GM23338 (cell line): ENCODE measurements at regions not wholly inside any gene's neighbourhood (a gene's known extent, or its start where the extent isn't known, plus 50 kb on each side); places are given as distances from the start of the nearest gene placed in this dataset.

Source experiments
- ATAC-seq: fragments of 200-7000 bp; cut with Tn5 transposase; 3 replicates; pipeline ENCODE4 v1.9.1; 2020
- DNase-seq: peaks from one replicate; pipeline ENCODE4 v3.0.0-alpha.2; 2015; ENCODE audit warnings: low spot score
- H2AFZ ChIP-seq: fragments of 200-600 bp; sonication (generic); 2 replicates; pipeline ENCODE4 v1.8.0; 2016; ENCODE audit warnings: antibody characterized with exemption, mild to moderate bottlenecking, moderate library complexity
- H3F3A ChIP-seq: fragments of 200-600 bp; sonication (generic); replicated peaks from 2 replicates; pipeline ENCODE4 v1.8.0; 2017; ENCODE audit warnings: antibody characterized with exemption, mixed run types, low read depth
- H3K27ac ChIP-seq: fragments of 200-600 bp; sonication (generic); 2 replicates; pipeline ENCODE4 v1.6.1; 2016; ENCODE audit warnings: low read depth
- H3K27me3 ChIP-seq: fragments of 200-600 bp; sonication (generic); 2 replicates; pipeline ENCODE4 v1.8.0; 2016; ENCODE audit warnings: mild to moderate bottlenecking, mixed run types, moderate library complexity; ENCODE audit not compliant: insufficient read depth
- H3K36me3 ChIP-seq: fragments of 200-600 bp; sonication (generic); 2 replicates; pipeline ENCODE4 v1.8.0; 2016; ENCODE audit warnings: mild to moderate bottlenecking; ENCODE audit not compliant: insufficient read depth
- H3K4me1 ChIP-seq: fragments of 200-600 bp; sonication (generic); 2 replicates; pipeline ENCODE4 v1.8.0; 2016; ENCODE audit warnings: mild to moderate bottlenecking, moderate library complexity; ENCODE audit not compliant: insufficient read depth
- H3K4me2 ChIP-seq: fragments of 200-600 bp; sonication (generic); 2 replicates; pipeline ENCODE4 v1.7.1; 2017; ENCODE audit warnings: mixed run types
- H3K4me3 ChIP-seq: fragments of 200-600 bp; sonication (generic); 2 replicates; pipeline ENCODE4 v1.6.1; 2016; ENCODE audit warnings: mixed run types
- H3K79me2 ChIP-seq: fragments of 200-600 bp; sonication (generic); replicated peaks from 2 replicates; pipeline ENCODE4 v1.8.0; 2017; ENCODE audit warnings: mild to moderate bottlenecking; ENCODE audit not compliant: insufficient read depth
- H3K9me2 ChIP-seq: fragments of 200-600 bp; sonication (generic); 2 replicates; pipeline ENCODE4 v1.8.0; 2017; ENCODE audit not compliant: insufficient read depth
- H4K20me1 ChIP-seq: fragments of 200-600 bp; sonication (generic); replicated peaks from 2 replicates; pipeline ENCODE4 v1.8.0; 2017; ENCODE audit warnings: mild to moderate bottlenecking; ENCODE audit not compliant: insufficient read depth
- H3K27ac Mint-ChIP-seq: 2 replicates; pipeline ENCODE4 v1.8.0; 2020; ENCODE audit warnings: inconsistent platforms, mild to moderate bottlenecking, moderate library complexity, mixed read lengths
- H3K27me3 Mint-ChIP-seq: 3 replicates; pipeline ENCODE4 v1.8.0; 2022; ENCODE audit warnings: low read depth, mild to moderate bottlenecking, moderate library complexity, mixed read lengths, inconsistent platforms; ENCODE audit not compliant: insufficient read depth, poor library complexity
- H3K36me3 Mint-ChIP-seq: 3 replicates; pipeline ENCODE4 v1.8.0; 2021; ENCODE audit warnings: low read depth, mild to moderate bottlenecking, inconsistent platforms, moderate library complexity, mixed read lengths
- H3K4me1 Mint-ChIP-seq: 3 replicates; pipeline ENCODE4 v1.8.0; 2020; ENCODE audit warnings: mild to moderate bottlenecking, inconsistent platforms, mixed read lengths
- H3K4me3 Mint-ChIP-seq: 3 replicates; pipeline ENCODE4 v1.8.0; 2021; ENCODE audit warnings: moderate library complexity, mild to moderate bottlenecking, inconsistent platforms, mixed read lengths
- H3K9me3 Mint-ChIP-seq: 3 replicates; pipeline ENCODE4 v1.8.0; 2020; ENCODE audit warnings: moderate library complexity, mild to moderate bottlenecking, inconsistent platforms, mixed read lengths
- CREB1 ChIP-seq: fragments of 250-450 bp; sonication (Bioruptor Pico); IDR thresholded peaks from 2 replicates; pipeline ENCODE4 v1.5.0; 2020; ENCODE audit warnings: low read depth, mild to moderate bottlenecking, moderate library complexity
- CTCF ChIP-seq, 2 experiments: fragments of 200-600 bp in 1 of 2; sonication (generic) in 1 of 2; conservative IDR thresholded peaks; 2 replicates each; pipeline versions ENCODE4 v1.5.1 to v1.6.1; 2016 to 2017; ENCODE audit warnings: antibody characterized with exemption in 2 of 2, low read depth in 2 of 2, mild to moderate bottlenecking in 2 of 2, moderate library complexity in 1 of 2
- ETS1 ChIP-seq: IDR thresholded peaks from 2 replicates; pipeline ENCODE4 v1.6.1; 2016; ENCODE audit warnings: antibody characterized with exemption
- EZH2 ChIP-seq: fragments of 200-600 bp; sonication (generic); IDR thresholded peaks from one replicate; pipeline ENCODE4 v1.8.0; 2017; ENCODE audit warnings: antibody characterized with exemption, mild to moderate bottlenecking, low read depth; ENCODE audit not compliant: unreplicated experiment
- EZH2phosphoT487 ChIP-seq: fragments of 200-600 bp; sonication (generic); IDR thresholded peaks from one replicate; pipeline ENCODE4 v1.8.1; 2018; ENCODE audit warnings: antibody characterized with exemption; ENCODE audit not compliant: unreplicated experiment
- JUNB ChIP-seq: IDR thresholded peaks from one replicate; pipeline ENCODE4 v1.6.1; 2016; ENCODE audit warnings: antibody characterized with exemption; ENCODE audit not compliant: unreplicated experiment
- NANOG ChIP-seq: IDR thresholded peaks from 2 replicates; pipeline ENCODE4 v1.6.1; 2016; ENCODE audit warnings: antibody characterized with exemption, borderline replicate concordance
- POLR2AphosphoS5 ChIP-seq: IDR thresholded peaks from 2 replicates; pipeline ENCODE4 v1.6.1; 2016; ENCODE audit warnings: antibody characterized with exemption, low read depth
- REST ChIP-seq: IDR thresholded peaks from one replicate; pipeline ENCODE4 v1.6.1; 2018; ENCODE audit warnings: antibody characterized with exemption; ENCODE audit not compliant: unreplicated experiment
- STAT1 ChIP-seq: IDR thresholded peaks from one replicate; pipeline ENCODE4 v1.6.1; 2016; ENCODE audit warnings: antibody characterized with exemption; ENCODE audit not compliant: unreplicated experiment
- ZNF114 ChIP-seq: fragments of 250-450 bp; sonication (Bioruptor Pico); IDR thresholded peaks from 2 replicates; pipeline ENCODE4 v1.5.0; 2020; ENCODE audit warnings: mild to moderate bottlenecking, moderate library complexity
- ZNF331 ChIP-seq: fragments of 250-450 bp; sonication (Bioruptor Pico); IDR thresholded peaks from 2 replicates; pipeline ENCODE4 v1.5.0; 2020; ENCODE audit warnings: low read depth, mild to moderate bottlenecking, moderate library complexity
- TF ChIP-seq, protein P1 (sequence below): fragments of 250-450 bp; sonication (Bioruptor Pico); IDR thresholded peaks from 2 replicates; pipeline ENCODE4 v1.5.0; 2020; ENCODE audit warnings: mild to moderate bottlenecking, moderate library complexity

DNA sequence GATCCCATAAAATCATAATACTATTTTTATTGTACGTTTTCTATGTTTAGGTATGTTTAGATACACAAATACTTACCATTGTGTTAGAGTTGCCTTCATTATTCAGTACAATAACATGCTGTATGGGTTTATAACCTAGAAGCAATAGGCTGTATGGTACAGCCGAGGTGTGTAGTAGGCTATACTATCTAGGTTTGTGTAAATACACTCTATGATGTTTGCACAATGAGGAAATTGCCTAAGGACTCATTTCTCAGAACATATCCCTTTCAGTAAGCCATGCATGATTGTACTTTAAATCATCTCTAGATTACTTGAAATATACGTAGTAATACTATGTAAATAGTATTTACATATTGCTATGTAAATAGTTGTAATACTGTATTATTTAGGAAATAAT lies 156.7 kb downstream of the CDCA7 start (continued):
- TF ChIP-seq, protein P1, sequence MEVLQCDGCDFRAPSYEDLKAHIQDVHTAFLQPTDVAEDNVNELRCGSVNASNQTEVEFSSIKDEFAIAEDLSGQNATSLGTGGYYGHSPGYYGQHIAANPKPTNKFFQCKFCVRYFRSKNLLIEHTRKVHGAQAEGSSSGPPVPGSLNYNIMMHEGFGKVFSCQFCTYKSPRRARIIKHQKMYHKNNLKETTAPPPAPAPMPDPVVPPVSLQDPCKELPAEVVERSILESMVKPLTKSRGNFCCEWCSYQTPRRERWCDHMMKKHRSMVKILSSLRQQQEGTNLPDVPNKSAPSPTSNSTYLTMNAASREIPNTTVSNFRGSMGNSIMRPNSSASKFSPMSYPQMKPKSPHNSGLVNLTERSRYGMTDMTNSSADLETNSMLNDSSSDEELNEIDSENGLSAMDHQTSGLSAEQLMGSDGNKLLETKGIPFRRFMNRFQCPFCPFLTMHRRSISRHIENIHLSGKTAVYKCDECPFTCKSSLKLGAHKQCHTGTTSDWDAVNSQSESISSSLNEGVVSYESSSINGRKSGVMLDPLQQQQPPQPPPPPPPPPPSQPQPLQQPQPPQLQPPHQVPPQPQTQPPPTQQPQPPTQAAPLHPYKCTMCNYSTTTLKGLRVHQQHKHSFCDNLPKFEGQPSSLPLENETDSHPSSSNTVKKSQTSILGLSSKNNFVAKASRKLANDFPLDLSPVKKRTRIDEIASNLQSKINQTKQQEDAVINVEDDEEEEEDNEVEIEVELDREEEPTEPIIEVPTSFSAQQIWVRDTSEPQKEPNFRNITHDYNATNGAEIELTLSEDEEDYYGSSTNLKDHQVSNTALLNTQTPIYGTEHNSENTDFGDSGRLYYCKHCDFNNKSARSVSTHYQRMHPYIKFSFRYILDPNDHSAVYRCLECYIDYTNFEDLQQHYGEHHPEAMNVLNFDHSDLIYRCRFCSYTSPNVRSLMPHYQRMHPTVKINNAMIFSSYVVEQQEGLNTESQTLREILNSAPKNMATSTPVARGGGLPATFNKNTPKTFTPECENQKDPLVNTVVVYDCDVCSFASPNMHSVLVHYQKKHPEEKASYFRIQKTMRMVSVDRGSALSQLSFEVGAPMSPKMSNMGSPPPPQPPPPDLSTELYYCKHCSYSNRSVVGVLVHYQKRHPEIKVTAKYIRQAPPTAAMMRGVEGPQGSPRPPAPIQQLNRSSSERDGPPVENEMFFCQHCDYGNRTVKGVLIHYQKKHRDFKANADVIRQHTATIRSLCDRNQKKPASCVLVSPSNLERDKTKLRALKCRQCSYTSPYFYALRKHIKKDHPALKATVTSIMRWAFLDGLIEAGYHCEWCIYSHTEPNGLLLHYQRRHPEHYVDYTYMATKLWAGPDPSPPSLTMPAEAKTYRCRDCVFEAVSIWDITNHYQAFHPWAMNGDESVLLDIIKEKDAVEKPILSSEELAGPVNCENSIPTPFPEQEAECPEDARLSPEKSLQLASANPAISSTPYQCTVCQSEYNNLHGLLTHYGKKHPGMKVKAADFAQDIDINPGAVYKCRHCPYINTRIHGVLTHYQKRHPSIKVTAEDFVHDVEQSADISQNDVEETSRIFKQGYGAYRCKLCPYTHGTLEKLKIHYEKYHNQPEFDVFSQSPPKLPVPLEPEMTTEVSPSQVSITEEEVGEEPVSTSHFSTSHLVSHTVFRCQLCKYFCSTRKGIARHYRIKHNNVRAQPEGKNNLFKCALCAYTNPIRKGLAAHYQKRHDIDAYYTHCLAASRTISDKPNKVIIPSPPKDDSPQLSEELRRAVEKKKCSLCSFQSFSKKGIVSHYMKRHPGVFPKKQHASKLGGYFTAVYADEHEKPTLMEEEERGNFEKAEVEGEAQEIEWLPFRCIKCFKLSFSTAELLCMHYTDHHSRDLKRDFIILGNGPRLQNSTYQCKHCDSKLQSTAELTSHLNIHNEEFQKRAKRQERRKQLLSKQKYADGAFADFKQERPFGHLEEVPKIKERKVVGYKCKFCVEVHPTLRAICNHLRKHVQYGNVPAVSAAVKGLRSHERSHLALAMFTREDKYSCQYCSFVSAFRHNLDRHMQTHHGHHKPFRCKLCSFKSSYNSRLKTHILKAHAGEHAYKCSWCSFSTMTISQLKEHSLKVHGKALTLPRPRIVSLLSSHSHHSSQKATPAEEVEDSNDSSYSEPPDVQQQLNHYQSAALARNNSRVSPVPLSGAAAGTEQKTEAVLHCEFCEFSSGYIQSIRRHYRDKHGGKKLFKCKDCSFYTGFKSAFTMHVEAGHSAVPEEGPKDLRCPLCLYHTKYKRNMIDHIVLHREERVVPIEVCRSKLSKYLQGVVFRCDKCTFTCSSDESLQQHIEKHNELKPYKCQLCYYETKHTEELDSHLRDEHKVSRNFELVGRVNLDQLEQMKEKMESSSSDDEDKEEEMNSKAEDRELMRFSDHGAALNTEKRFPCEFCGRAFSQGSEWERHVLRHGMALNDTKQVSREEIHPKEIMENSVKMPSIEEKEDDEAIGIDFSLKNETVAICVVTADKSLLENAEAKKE (CRISPR knock-in tag): no peak
- TF ChIP-seq CREB1 (CRISPR knock-in tag): no peak
- no peak for TF ChIP-seq EZH2phosphoT487

DNA sequence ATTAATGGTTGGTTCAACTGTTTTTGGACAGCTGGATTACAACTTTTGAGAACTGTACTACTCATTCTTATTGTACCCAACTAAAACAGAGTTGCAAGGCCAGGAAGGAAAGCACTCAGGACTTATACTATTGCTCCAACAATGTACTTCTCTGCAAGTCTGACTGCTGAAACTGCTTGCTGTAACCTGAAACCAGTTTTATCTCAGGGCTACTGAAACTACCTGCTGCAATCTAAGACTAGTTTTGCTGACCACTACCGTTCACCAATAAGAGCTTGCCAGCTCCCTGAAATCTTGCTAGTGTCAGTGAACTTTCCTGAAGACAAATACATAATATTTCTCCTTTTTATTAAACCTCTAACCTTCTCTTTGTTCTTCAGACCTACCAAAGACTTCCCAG lies 157.3 kb downstream of the CDCA7 start:
- Histone ChIP-seq H3K27ac (no peak overlapping the region), H3K4me1 (no peaks in the 10 kb centered on the region), H4K20me1 (no peaks in the 10 kb centered on the region), H3K9me2 (peaks cover 3% of the 10 kb centered on the region; the same call in 1 of the 2 replicates), H3K79me2 (no peaks in the 10 kb centered on the region), H3F3A (no peaks in the 10 kb centered on the region), H3K4me3 (no peak overlapping the region), H3K27me3 (no peaks in the 10 kb centered on the region), H3K4me2 (no peak overlapping the region), H3K36me3 (no peaks in the 10 kb centered on the region), H2AFZ (peak overlapping the region; percentile 83; the same call in 1 of the 2 replicates)
- peaks cover 3% of the 10 kb centered on the region; the same call in 1 of the 3 replicates for H3K4me1 Mint-ChIP-seq
- H3K9me3 Mint-ChIP-seq: no peaks in the 10 kb centered on the region
- H3K36me3 Mint-ChIP-seq: no peaks in the 10 kb centered on the region
- H3K27me3 Mint-ChIP-seq: no peaks in the 10 kb centered on the region
- no peak overlapping the region for H3K27ac Mint-ChIP-seq
- DNase-seq: peak; percentile 53
- no peak overlapping the region for H3K4me3 Mint-ChIP-seq
- ATAC-seq: peak; percentile 74
- TF ChIP-seq POLR2AphosphoS5 (no peak), NANOG (no peak), ZNF331 (CRISPR knock-in tag) (no peak), REST (no peak), EZH2 (no peak), EZH2phosphoT487 (no peak), STAT1 (no peak), CTCF (conservative IDR thresholded peaks at IDR 0.05; ENCODE audit: low read depth in 2 of 2) (no peak), ZNF114 (CRISPR knock-in tag) (no peak), JUNB (no peak), ETS1 (no peak)
